ENCODE measurements at regions not wholly inside any gene's neighbourhood (a gene's known extent, or its start where the extent isn't known, plus 50 kb on each side); places are given as distances from the start of the nearest gene placed in this dataset.

- no peak for TF ChIP-seq CTBP2 (IDR thresholded peaks at IDR 0.05; ENCODE audit: borderline replicate concordance, insufficient read depth, insufficient read length, low read length)
- TF ChIP-seq RNF2 (IDR thresholded peaks at IDR 0.05; ENCODE audit: borderline replicate concordance, low read depth, low read length, missing control alignments, poor library complexity, severe bottlenecking): no peak
- no peak for TF ChIP-seq CBX5 (IDR thresholded peaks at IDR 0.05; ENCODE audit: low read depth, low read length)
Measured at GRCh38 chr2:215536510-215536909, 100.6 kb upstream of the FN1 start (continued).

All from H1 (cell line).